NOMO-1 (cell line): ENCODE measurements at regions not wholly inside any gene's neighbourhood (a gene's known extent, or its start where the extent isn't known, plus 50 kb on each side); places are given as distances from the start of the nearest gene placed in this dataset.
A peak's percentile ranks its signal among the peaks of the same experiment; 100 is the strongest.

Source experiments
- DNase-seq, 2 experiments: peaks; one replicate each; lab custom pipeline; 2025; ENCODE audit not compliant: unreplicated experiment in 2 of 2; lab: John Stamatoyannopoulos, UW

GRCh38 chr2:133927894-133928293 lies 326.0 kb upstream of the MGAT5 start:
- no peak for DNase-seq

- no peak for DNase-seq
Observed at GRCh38 chr2:133936096-133936495, 317.8 kb upstream of the MGAT5 start.

GRCh38 chr2:133936601-133937000 lies 317.3 kb upstream of the MGAT5 start:
- DNase-seq, result no peak

- DNase-seq, result no peak
Observed at GRCh38 chr2:133937669-133938068, 316.2 kb upstream of the MGAT5 start.

- DNase-seq, result no peak
Observed at GRCh38 chr2:133940134-133940533, 313.7 kb upstream of the MGAT5 start.

- no peak for DNase-seq
Observed at GRCh38 chr2:133941666-133942065, 312.2 kb upstream of the MGAT5 start.

GRCh38 chr2:133942398-133942797 lies 311.5 kb upstream of the MGAT5 start:
- DNase-seq, result no peak

GRCh38 chr2:133943108-133943507 lies 310.8 kb upstream of the MGAT5 start:
- DNase-seq, result no peak

- no peak for DNase-seq
Observed at GRCh38 chr2:133945089-133945488, 308.8 kb upstream of the MGAT5 start.

- DNase-seq, result no peak
Observed at GRCh38 chr2:133947057-133947456, 306.8 kb upstream of the MGAT5 start.

- DNase-seq, result no peak
Observed at GRCh38 chr2:133948610-133949290, 305.1 kb upstream of the MGAT5 start.

- no peak for DNase-seq
Observed at GRCh38 chr2:133949595-133949994, 304.3 kb upstream of the MGAT5 start.

- no peak for DNase-seq
Observed at GRCh38 chr2:133951209-133951608, 302.7 kb upstream of the MGAT5 start.

- DNase-seq, result no peak
Observed at GRCh38 chr2:133952420-133952819, 301.5 kb upstream of the MGAT5 start.

GRCh38 chr2:133952896-133953295 lies 301.0 kb upstream of the MGAT5 start:
- no peak for DNase-seq

GRCh38 chr2:133953524-133953923 lies 300.3 kb upstream of the MGAT5 start:
- DNase-seq, result peak; percentile 85 to 86

GRCh38 chr2:133954636-133955035 lies 299.2 kb upstream of the MGAT5 start:
- DNase-seq, result no peak

- peak in 1 of 2 experiments; percentile 0 for DNase-seq
Observed at GRCh38 chr2:133955169-133955568, 298.7 kb upstream of the MGAT5 start.

- DNase-seq, result no peak
Observed at GRCh38 chr2:133956434-133956935, 297.4 kb upstream of the MGAT5 start.

- DNase-seq, result no peak
Observed at GRCh38 chr2:133957724-133958480, 296.0 kb upstream of the MGAT5 start.

GRCh38 chr2:133959066-133959465 lies 294.8 kb upstream of the MGAT5 start:
- no peak for DNase-seq

GRCh38 chr2:133966720-133967304 lies 287.1 kb upstream of the MGAT5 start:
- DNase-seq, result no peak
